K562 (cell line): ENCODE measurements at regions not wholly inside any gene's neighbourhood (a gene's known extent, or its start where the extent isn't known, plus 50 kb on each side); places are given as distances from the start of the nearest gene placed in this dataset.

ENCODE experiments used
- ATAC-seq: fragments of 200-7000 bp; cut with Tn5 transposase; 3 replicates; pipeline ENCODE4 v1.9.1; 2020; ENCODE audit warnings: moderate library complexity
- BruUV-seq: library from RNA; stranded (reverse); fragments of 400-500 nt; replicated peaks from 2 replicates; lab custom pipeline; 2021; lab: Mats Ljungman, UMichigan
- CTCF ChIA-PET: fragments of 300-600 bp; formaldehyde crosslinking; extraction: SDS; loops from one replicate; lab custom pipeline; 2021; ENCODE audit warnings: low intra/inter-chr PET ratio; lab: Yijun Ruan, JAX
- POLR2A ChIA-PET: fragments of 300-600, 350-650 bp; sonication (Branson Sonifier 250); formaldehyde crosslinking; extraction: SDS; loops from one replicate; lab custom pipeline; 2021; ENCODE audit warnings: antibody characterized with exemption, inconsistent platforms; lab: Yijun Ruan, JAX
- DNase-seq, 4 experiments: peaks; one replicate each; pipeline versions ENCODE4 v3.0.0 to v3.0.0-alpha.2; 2011 to 2018; ENCODE audit warnings: low spot score in 3 of 4, mixed read lengths in 3 of 4; ENCODE audit errors: extremely low read depth in 1 of 4
- FAIRE-seq: peaks from 2 replicates; lab custom pipeline; 2011; peaks lifted over from hg19 to GRCh38; lab: Jason Lieb, UNC
- H2AFZ ChIP-seq: 2 replicates; pipeline ENCODE4 v1.6.0; 2011; ENCODE audit warnings: low read depth, low read length, control low read depth, inconsistent platforms
- H3K27ac ChIP-seq: fragments of 200-600 bp; 3 replicates; pipeline ENCODE4 v1.8.0; 2011; ENCODE audit warnings: low read depth, mild to moderate bottlenecking, control low read depth, inconsistent platforms, low read length, moderate library complexity, mixed read lengths; ENCODE audit errors: extremely low read depth
- H3K27me3 ChIP-seq, 2 experiments: fragments of 300-600 bp in 1 of 2; 2 replicates in 1 of 2; 3 replicates in 1 of 2; pipeline versions ENCODE4 v1.6.0 to v1.8.0; 2011; ENCODE audit warnings: inconsistent platforms in 2 of 2, low read length in 2 of 2, mild to moderate bottlenecking in 1 of 2, mixed read lengths in 1 of 2, moderate library complexity in 1 of 2; ENCODE audit not compliant: control insufficient read depth in 2 of 2, insufficient read depth in 2 of 2
- H3K36me3 ChIP-seq: fragments of 300-600 bp; 3 replicates; pipeline ENCODE4 v1.8.0; 2011; ENCODE audit warnings: mild to moderate bottlenecking, low read length, inconsistent platforms; ENCODE audit not compliant: control insufficient read depth, insufficient read depth
- H3K4me1 ChIP-seq, 2 experiments: fragments of 200-600 bp in 1 of 2; replicated peaks in 1 of 2; 2 replicates in 1 of 2; 3 replicates in 1 of 2; pipeline versions ENCODE4 v1.5.1 to v1.8.0; 2011; ENCODE audit warnings: inconsistent platforms in 2 of 2, low read length in 2 of 2, mild to moderate bottlenecking in 1 of 2, mixed read lengths in 1 of 2, moderate library complexity in 1 of 2; ENCODE audit not compliant: control insufficient read depth in 2 of 2, insufficient read depth in 2 of 2
- H3K4me2 ChIP-seq: 2 replicates; pipeline ENCODE4 v1.6.1; 2011; ENCODE audit warnings: low read length, control low read depth, inconsistent platforms, mixed read lengths; ENCODE audit not compliant: insufficient read depth
- H3K4me3 ChIP-seq: fragments of 200-600 bp; sonication (generic), shearing (Covaris generic); 2 replicates; pipeline ENCODE4 v1.5.1; 2016; ENCODE audit warnings: control low read depth, inconsistent platforms
- H3K79me2 ChIP-seq: fragments of 200-600 bp; 3 replicates; pipeline ENCODE4 v1.8.0; 2011; ENCODE audit warnings: low read length, inconsistent platforms; ENCODE audit not compliant: control insufficient read depth, insufficient read depth
- H3K9ac ChIP-seq, 2 experiments: 2 replicates each; pipeline versions ENCODE4 v1.6.0 to v1.6.1; 2011; ENCODE audit warnings: low read depth in 2 of 2, low read length in 2 of 2, control low read depth in 1 of 2, inconsistent platforms in 1 of 2, mild to moderate bottlenecking in 1 of 2, mixed read lengths in 1 of 2; ENCODE audit not compliant: insufficient read depth in 1 of 2
- H3K9me1 ChIP-seq: one replicate; pipeline ENCODE4 v1.6.0; 2011; ENCODE audit warnings: inconsistent platforms, mild to moderate bottlenecking, low read length, moderate library complexity; ENCODE audit not compliant: control insufficient read depth, insufficient read depth
- H3K9me3 ChIP-seq: replicated peaks from 2 replicates; pipeline ENCODE4 v1.5.1; 2011; ENCODE audit warnings: low read depth, low read length, inconsistent platforms; ENCODE audit not compliant: control insufficient read depth, insufficient read depth
- H4K20me1 ChIP-seq: replicated peaks from 2 replicates; pipeline ENCODE4 v1.6.1; 2011; ENCODE audit warnings: low read length, inconsistent platforms, mixed read lengths; ENCODE audit not compliant: control insufficient read depth, insufficient read depth
- ATF6 ChIP-seq: sonication (generic); formaldehyde crosslinking; IDR thresholded peaks from 2 replicates; pipeline ENCODE4 v1.4.0; 2020; ENCODE audit warnings: mild to moderate bottlenecking, missing genetic modification reagents
- CHD1 ChIP-seq: fragments of 200-600 bp; sonication (generic); IDR thresholded peaks from one replicate; pipeline ENCODE4 v1.6.1; 2012; ENCODE audit warnings: mild to moderate bottlenecking, moderate library complexity, low read length, inconsistent platforms
- E2F3 ChIP-seq: fragments of 250-450 bp; sonication (Bioruptor Pico); IDR thresholded peaks from 2 replicates; pipeline ENCODE4 v1.4.0; 2020; ENCODE audit warnings: mild to moderate bottlenecking
- FOSL1 ChIP-seq: fragments of 200-800 bp; sonication (Bioruptor generic); conservative IDR thresholded peaks from 2 replicates; pipeline ENCODE4 v1.6.1; 2016; ENCODE audit warnings: missing genetic modification characterization, missing compliant biosample characterization
- HCFC1 ChIP-seq: IDR thresholded peaks from 2 replicates; pipeline ENCODE4 v1.6.1; 2012; ENCODE audit warnings: low read depth, low read length, improper control_type of control experiment
- IRF2 ChIP-seq: sonication (generic); formaldehyde crosslinking; IDR thresholded peaks from 2 replicates; pipeline ENCODE4 v1.8.1; 2022; ENCODE audit warnings: mild to moderate bottlenecking, missing genetic modification reagents
- KDM1A ChIP-seq, 2 experiments: fragments of 450-650 bp; IDR thresholded peaks; 2 replicates each; pipeline ENCODE4 v1.6.1; 2016; ENCODE audit warnings: mild to moderate bottlenecking in 2 of 2
- MEF2A ChIP-seq: IDR thresholded peaks from 2 replicates; pipeline ENCODE4 v1.6.1; 2011; ENCODE audit warnings: low read depth, mild to moderate bottlenecking, low read length, moderate library complexity; ENCODE audit not compliant: control insufficient read depth
- POLR2A ChIP-seq: fragments of 450-650 bp; conservative IDR thresholded peaks from 2 replicates; pipeline ENCODE4 v1.6.1; 2016
- PTRF ChIP-seq: fragments of 450-650 bp; IDR thresholded peaks from 2 replicates; pipeline ENCODE4 v1.6.1; 2016; ENCODE audit warnings: mild to moderate bottlenecking, missing genetic modification characterization, missing compliant biosample characterization
- SMAD4 ChIP-seq: fragments of 250-450 bp; sonication (Bioruptor Pico); conservative IDR thresholded peaks from 2 replicates; pipeline ENCODE4 v1.8.0; 2021; ENCODE audit warnings: inconsistent platforms, mild to moderate bottlenecking, moderate library complexity
- SOX6 ChIP-seq: fragments of 450-650 bp; IDR thresholded peaks from 2 replicates; pipeline ENCODE4 v1.6.1; 2014; ENCODE audit warnings: mild to moderate bottlenecking
- SRSF9 ChIP-seq: fragments of 200-400 bp; formaldehyde crosslinking; IDR thresholded peaks from 2 replicates; pipeline ENCODE4 v1.6.1; 2017; ENCODE audit warnings: low read depth, low read length, borderline replicate concordance
- THRB ChIP-seq: fragments of 450-650 bp; formaldehyde crosslinking; conservative IDR thresholded peaks from 2 replicates; pipeline ENCODE4 v1.4.0; 2022; ENCODE audit warnings: mild to moderate bottlenecking, missing genetic modification characterization
- TRIM24 ChIP-seq, 2 experiments: fragments of 450-650 bp; IDR thresholded peaks; 2 replicates each; pipeline ENCODE4 v1.6.1; 2016
- WHSC1 ChIP-seq: IDR thresholded peaks from one replicate; pipeline ENCODE4 v1.6.1; 2012; ENCODE audit warnings: low read length, control low read depth, inconsistent platforms
- ZNF184 ChIP-seq: sonication (generic); formaldehyde crosslinking; IDR thresholded peaks from 2 replicates; pipeline ENCODE4 v1.5.0; 2020; ENCODE audit warnings: missing genetic modification reagents
- ZNF277 ChIP-seq: fragments of 250-450 bp; sonication (Bioruptor Pico); IDR thresholded peaks from 2 replicates; pipeline ENCODE4 v1.8.0; 2022; ENCODE audit warnings: inconsistent platforms, mild to moderate bottlenecking, moderate library complexity, borderline replicate concordance
- ZNF551 ChIP-seq: fragments of 250-450 bp; sonication (Bioruptor Pico); IDR thresholded peaks from 2 replicates; pipeline ENCODE4 v1.5.0; 2021; ENCODE audit warnings: mild to moderate bottlenecking, moderate library complexity
- ZNF707 ChIP-seq: fragments of 250-450 bp; sonication (Bioruptor Pico); conservative IDR thresholded peaks from 2 replicates; pipeline ENCODE4 v1.8.0; 2022; ENCODE audit warnings: inconsistent platforms, mild to moderate bottlenecking, moderate library complexity
- WGBS: fragments of 100-300 bp; shearing (Covaris generic); methylation state at CpG from one replicate; pipeline ENCODE4 v1.1.6; 2016; ENCODE audit warnings: low coverage, mixed read lengths; ENCODE audit not compliant: insufficient coverage; ENCODE audit errors: missing lambda C conversion rate; 5-methylcytosine and 5-hydroxymethylcytosine counted together
- in situ Hi-C: fragments of 300-500 bp; cut with MboI; formaldehyde crosslinking; loops from 4 replicates; pipeline ENCODE4 v1.15.0; 2018; ENCODE audit warnings: inconsistent platforms, mixed read lengths
- intact Hi-C: fragments of 100-400 bp; cut with micrococcal nuclease; formaldehyde crosslinking; loops from 2 replicates; pipeline ENCODE4 v1.14.2; 2022

- TF ChIP-seq SOX6 (no peak), IRF2 (no peak), THRB (CRISPR knock-in tag) (no peak), MEF2A (no peak), POLR2A (no peak), ZNF551 (CRISPR knock-in tag) (no peak), ZNF707 (CRISPR knock-in tag) (no peak), ATF6 (no peak), SRSF9 (no peak), ZNF184 (CRISPR knock-in tag) (no peak), E2F3 (CRISPR knock-in tag) (no peak), WHSC1 (no peak), KDM1A (IDR thresholded peaks at IDR 0.05) (no peak), PTRF (no peak), ZNF277 (no peak), HCFC1 (no peak), FOSL1 (tag) (no peak), SMAD4 (CRISPR knock-in tag) (no peak), TRIM24 (IDR thresholded peaks at IDR 0.05) (no peak), CHD1 (no peak)
- no peak for FAIRE-seq
- in situ Hi-C loops = no loop called here
- intact Hi-C loops = no loop called here
- H3K27ac ChIP-seq = no peak overlapping the region
- H3K79me2 ChIP-seq = no peaks in the 10 kb centered on the region
- no peaks in the 10 kb centered on the region for H3K27me3 ChIP-seq
- 10% methylated on average over 2 of the region's 2 CpGs for WGBS
- H2AFZ ChIP-seq = no peak overlapping the region
- H3K4me3 ChIP-seq = no peak overlapping the region
- no peak for ATAC-seq
- no peak for DNase-seq
- no peaks in the 10 kb centered on the region for H4K20me1 ChIP-seq
- POLR2A ChIA-PET = no interaction called here
- CTCF ChIA-PET = no interaction called here
- no peak overlapping the region for H3K9ac ChIP-seq
- H3K9me3 ChIP-seq = no peaks in the 10 kb centered on the region
- no TSS peak for BruUV-seq
- no peaks in the 10 kb centered on the region for H3K9me1 ChIP-seq
- no peaks in the 10 kb centered on the region for H3K4me1 ChIP-seq
- H3K36me3 ChIP-seq = no peaks in the 10 kb centered on the region
- H3K4me2 ChIP-seq = no peak overlapping the region
These were observed 53.9 kb upstream of the SETBP1 start for GRCh38 chr18:44626807-44627206.
